ENCODE measurements at regions not wholly inside any gene's neighbourhood (a gene's known extent, or its start where the extent isn't known, plus 50 kb on each side); places are given as distances from the start of the nearest gene placed in this dataset.

DNA sequence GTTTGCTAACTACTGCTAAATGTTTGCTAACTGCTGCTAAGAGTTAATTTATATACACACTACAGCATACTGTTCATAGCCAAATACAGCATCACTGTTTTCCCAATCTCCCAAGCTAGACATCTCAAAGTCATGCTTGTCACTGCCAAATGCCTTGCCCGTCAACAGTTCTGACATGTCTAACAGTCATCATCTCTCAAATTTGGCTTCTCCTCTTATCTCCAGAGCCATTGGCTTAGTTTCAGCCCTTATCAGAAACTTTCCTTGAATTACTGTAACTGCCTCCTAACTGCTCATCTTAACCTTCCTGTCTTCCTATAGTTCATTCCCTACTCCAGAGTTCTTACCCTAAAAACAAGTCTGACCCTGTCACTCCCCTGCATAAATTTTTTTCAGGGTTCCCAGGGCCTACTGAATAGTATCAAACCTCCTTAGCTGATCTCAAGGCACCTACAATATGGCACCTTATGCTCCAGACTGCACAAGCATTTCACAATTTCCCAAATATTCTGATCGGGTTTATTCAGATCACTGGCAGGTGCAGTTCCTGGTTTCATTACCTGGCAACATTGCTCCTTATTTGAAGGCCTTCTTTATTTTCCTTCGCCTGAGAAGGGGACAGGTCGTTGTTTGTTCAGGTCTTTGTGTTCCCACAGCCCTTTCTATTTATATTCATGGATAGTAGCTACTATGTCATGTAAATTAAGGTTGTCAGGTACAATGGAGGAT is 55.9 kb upstream of the ANKRD55 start:
- Histone ChIP-seq H3K27ac (replicated peaks) (no peak overlapping the region), H3K4me3 (replicated peaks; ENCODE audit: insufficient read depth, low read length) (no peak overlapping the region), H3K27me3 (ENCODE audit: insufficient read depth, poor library complexity, severe bottlenecking) (no peaks in the 10 kb centered on the region)
- no peak for TF ChIP-seq POLR2AphosphoS5 (IDR thresholded peaks at IDR 0.05; ENCODE audit: low read depth)
- no peak for DNase-seq (ENCODE audit: low read depth in 1 of 2, low spot score in 1 of 2)

DNA sequence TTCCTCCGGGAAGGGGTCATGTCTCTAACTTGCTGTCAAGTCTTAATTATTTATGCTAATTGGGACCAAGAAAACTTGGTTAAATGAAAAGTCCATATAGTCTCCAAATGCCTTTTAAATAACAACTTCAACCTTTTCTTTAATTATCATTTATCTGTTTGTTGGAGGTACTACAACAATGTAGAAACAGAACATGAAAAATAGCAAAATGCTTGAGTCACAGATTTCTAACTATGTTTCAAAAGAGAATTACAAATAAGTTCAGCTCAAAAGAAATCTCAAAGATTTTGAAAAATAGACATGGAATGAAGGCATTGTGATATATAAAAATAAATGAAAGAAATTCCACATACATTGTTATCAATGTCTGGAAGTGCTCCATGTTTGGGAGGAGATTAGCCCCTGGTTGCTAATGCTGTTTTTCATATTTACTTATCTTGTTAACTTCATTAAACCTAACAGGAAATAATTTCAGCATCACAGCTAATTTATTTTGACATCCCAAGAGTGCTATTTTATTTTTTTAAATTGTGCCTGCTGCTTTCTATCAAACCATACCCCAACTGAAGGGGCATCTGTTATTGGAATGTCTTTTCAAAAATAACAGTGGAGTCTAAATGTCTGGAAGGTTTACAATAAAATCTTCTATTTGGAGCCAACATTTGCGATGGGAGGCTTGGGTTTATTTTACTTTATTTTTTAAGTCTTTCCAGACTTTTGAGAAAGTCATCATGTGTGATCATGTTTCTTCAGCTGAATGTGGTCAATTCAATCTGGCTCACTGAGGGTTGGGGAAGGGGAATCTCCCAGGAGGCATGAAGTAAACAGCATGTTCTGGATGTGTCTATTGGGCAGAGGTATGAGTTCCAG is 53.1 kb upstream of the ANKRD55 start:
- no peak for DNase-seq (ENCODE audit: low read depth in 1 of 2, low spot score in 1 of 2)
- Histone ChIP-seq H3K4me3 (replicated peaks; ENCODE audit: insufficient read depth, low read length) (no peak overlapping the region), H3K27me3 (ENCODE audit: insufficient read depth, poor library complexity, severe bottlenecking) (no peaks in the 10 kb centered on the region), H3K27ac (replicated peaks) (no peak overlapping the region)
- TF ChIP-seq POLR2AphosphoS5 (IDR thresholded peaks at IDR 0.05; ENCODE audit: low read depth): no peak
- TF ChIP-seq CTCF (IDR thresholded peaks at IDR 0.05; ENCODE audit: insufficient read depth, low read length): no peak
- TF ChIP-seq GABPA (IDR thresholded peaks at IDR 0.05; ENCODE audit: low read depth): no peak
- no peak for TF ChIP-seq SPI1 (IDR thresholded peaks at IDR 0.05; ENCODE audit: borderline replicate concordance, low read depth)
- TF ChIP-seq, protein P1, sequence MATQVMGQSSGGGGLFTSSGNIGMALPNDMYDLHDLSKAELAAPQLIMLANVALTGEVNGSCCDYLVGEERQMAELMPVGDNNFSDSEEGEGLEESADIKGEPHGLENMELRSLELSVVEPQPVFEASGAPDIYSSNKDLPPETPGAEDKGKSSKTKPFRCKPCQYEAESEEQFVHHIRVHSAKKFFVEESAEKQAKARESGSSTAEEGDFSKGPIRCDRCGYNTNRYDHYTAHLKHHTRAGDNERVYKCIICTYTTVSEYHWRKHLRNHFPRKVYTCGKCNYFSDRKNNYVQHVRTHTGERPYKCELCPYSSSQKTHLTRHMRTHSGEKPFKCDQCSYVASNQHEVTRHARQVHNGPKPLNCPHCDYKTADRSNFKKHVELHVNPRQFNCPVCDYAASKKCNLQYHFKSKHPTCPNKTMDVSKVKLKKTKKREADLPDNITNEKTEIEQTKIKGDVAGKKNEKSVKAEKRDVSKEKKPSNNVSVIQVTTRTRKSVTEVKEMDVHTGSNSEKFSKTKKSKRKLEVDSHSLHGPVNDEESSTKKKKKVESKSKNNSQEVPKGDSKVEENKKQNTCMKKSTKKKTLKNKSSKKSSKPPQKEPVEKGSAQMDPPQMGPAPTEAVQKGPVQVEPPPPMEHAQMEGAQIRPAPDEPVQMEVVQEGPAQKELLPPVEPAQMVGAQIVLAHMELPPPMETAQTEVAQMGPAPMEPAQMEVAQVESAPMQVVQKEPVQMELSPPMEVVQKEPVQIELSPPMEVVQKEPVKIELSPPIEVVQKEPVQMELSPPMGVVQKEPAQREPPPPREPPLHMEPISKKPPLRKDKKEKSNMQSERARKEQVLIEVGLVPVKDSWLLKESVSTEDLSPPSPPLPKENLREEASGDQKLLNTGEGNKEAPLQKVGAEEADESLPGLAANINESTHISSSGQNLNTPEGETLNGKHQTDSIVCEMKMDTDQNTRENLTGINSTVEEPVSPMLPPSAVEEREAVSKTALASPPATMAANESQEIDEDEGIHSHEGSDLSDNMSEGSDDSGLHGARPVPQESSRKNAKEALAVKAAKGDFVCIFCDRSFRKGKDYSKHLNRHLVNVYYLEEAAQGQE (IDR thresholded peaks at IDR 0.05; ENCODE audit: insufficient replicate concordance, low read depth): no peak

GRCh38 chr5:56282951-56283350 is 49.8 kb upstream of the ANKRD55 start:
- Histone ChIP-seq H3K4me3 (replicated peaks; ENCODE audit: insufficient read depth, low read length) (no peak overlapping the region), H3K27me3 (ENCODE audit: insufficient read depth, poor library complexity, severe bottlenecking) (no peaks in the 10 kb centered on the region), H3K27ac (replicated peaks) (no peak overlapping the region)
- no peak for TF ChIP-seq POLR2AphosphoS5 (IDR thresholded peaks at IDR 0.05; ENCODE audit: low read depth)
- TF ChIP-seq GABPA (IDR thresholded peaks at IDR 0.05; ENCODE audit: low read depth): no peak
- TF ChIP-seq, protein P1 (IDR thresholded peaks at IDR 0.05; ENCODE audit: insufficient replicate concordance, low read depth): no peak
- no peak for TF ChIP-seq SPI1 (IDR thresholded peaks at IDR 0.05; ENCODE audit: borderline replicate concordance, low read depth)
- TF ChIP-seq CTCF (IDR thresholded peaks at IDR 0.05; ENCODE audit: insufficient read depth, low read length): no peak
- DNase-seq (ENCODE audit: low read depth in 1 of 2, low spot score in 1 of 2): no peak

Data from HL-60 (cell line).